B cell (primary cell): ENCODE measurements at regions not wholly inside any gene's neighbourhood (a gene's known extent, or its start where the extent isn't known, plus 50 kb on each side); places are given as distances from the start of the nearest gene placed in this dataset.

Experiments used
- ATAC-seq: fragments of 200-7000 bp; cut with Tn5 transposase; one replicate; pipeline ENCODE4 v1.10.0; 2021; ENCODE audit warnings: low read depth, mild to moderate bottlenecking, moderate number of reproducible peaks, moderate library complexity
- CTCF ChIA-PET: fragments of 350-600 bp; sonication (Branson Sonifier 250); formaldehyde crosslinking; loops from one replicate; lab custom pipeline; 2021; ENCODE audit warnings: antibody characterized with exemption, inconsistent platforms; lab: Charles Lee
- POLR2A ChIA-PET: fragments of 350-600 bp; sonication (Branson Sonifier 250); formaldehyde crosslinking; loops from one replicate; lab custom pipeline; 2021; ENCODE audit warnings: antibody characterized with exemption; lab: Charles Lee
- DNase-seq: peaks from one replicate; pipeline ENCODE4 v3.0.0; 2013
- H2AFZ ChIP-seq: 2 replicates; pipeline ENCODE4 v1.6.1; 2012; ENCODE audit warnings: mild to moderate bottlenecking, low read depth, low read length; ENCODE audit not compliant: insufficient read depth, poor library complexity, severe bottlenecking
- H3K27ac ChIP-seq, 2 donors: 1 replicate in 1 of 2; 2 replicates in 1 of 2; pipeline ENCODE4 v1.5.1; 2012 to 2013; ENCODE audit warnings: low read length in 2 of 2, mild to moderate bottlenecking in 2 of 2, moderate library complexity in 1 of 2
- H3K27me3 ChIP-seq, 4 experiments: fragments of 200-600 bp in 1 of 4; sonication (generic) in 1 of 4; replicated peaks in 1 of 4; 1 replicate in 2 of 4; 2 replicates in 2 of 4; pipeline versions ENCODE4 v1.6.1 to v1.7.0; 2013 to 2016; ENCODE audit warnings: low read length in 3 of 4, mild to moderate bottlenecking in 2 of 4, mixed read lengths in 1 of 4, moderate library complexity in 1 of 4; ENCODE audit not compliant: insufficient read depth in 4 of 4, control insufficient read depth in 3 of 4; ENCODE audit errors: control extremely low read depth in 1 of 4
- H3K36me3 ChIP-seq, 2 experiments: replicated peaks in 1 of 2; 1 replicate in 1 of 2; 2 replicates in 1 of 2; pipeline versions ENCODE4 v1.6.1 to v1.7.1; 2013; ENCODE audit warnings: low read length in 1 of 2; ENCODE audit not compliant: insufficient read depth in 2 of 2, control insufficient read depth in 1 of 2; ENCODE audit errors: control extremely low read depth in 1 of 2, extremely low read depth in 1 of 2
- H3K4me1 ChIP-seq, 2 donors: fragments of 200-600 bp in 1 of 2; sonication (generic) in 1 of 2; 1 replicate in 1 of 2; 2 replicates in 1 of 2; pipeline versions ENCODE4 v1.5.1 to v1.6.1; 2013 to 2017; ENCODE audit warnings: low read length in 2 of 2; ENCODE audit not compliant: control insufficient read depth in 2 of 2, insufficient read depth in 2 of 2
- H3K4me2 ChIP-seq: replicated peaks from 2 replicates; pipeline ENCODE3; 2012; ENCODE audit warnings: mild to moderate bottlenecking, low read depth, low read length; ENCODE audit not compliant: poor library complexity, severe bottlenecking
- H3K4me3 ChIP-seq, 5 experiments: fragments of 200-600 bp in 1 of 5; sonication (generic) in 1 of 5; 1 replicate in 3 of 5; 2 replicates in 2 of 5; pipeline versions ENCODE4 v1.5.1 to v1.7.0; 2011 to 2016; ENCODE audit warnings: low read length in 4 of 5, mild to moderate bottlenecking in 4 of 5, low read depth in 2 of 5, control low read depth in 1 of 5, moderate library complexity in 1 of 5; ENCODE audit not compliant: insufficient read depth in 1 of 5; ENCODE audit errors: control extremely low read depth in 1 of 5, extremely low read depth in 1 of 5
- H3K79me2 ChIP-seq: fragments of 200-600 bp; sonication (generic); one replicate; pipeline ENCODE4 v1.6.0; 2016; ENCODE audit warnings: low read length; ENCODE audit not compliant: control insufficient read depth, insufficient read depth
- H3K9ac ChIP-seq: fragments of 200-600 bp; sonication (generic); 2 replicates; pipeline ENCODE4 v1.6.1; 2017; ENCODE audit warnings: mild to moderate bottlenecking, low read length, moderate library complexity
- H3K9me3 ChIP-seq, 3 donors: one replicate each; pipeline versions ENCODE4 v1.6.1 to v1.7.1; 2013; ENCODE audit warnings: low read length in 2 of 3; ENCODE audit not compliant: control insufficient read depth in 2 of 3, insufficient read depth in 1 of 3; ENCODE audit errors: control extremely low read depth in 1 of 3
- H4K20me1 ChIP-seq: 2 replicates; pipeline ENCODE4 v1.6.0; 2012; ENCODE audit warnings: mild to moderate bottlenecking, low read length; ENCODE audit not compliant: insufficient read depth, control insufficient read depth, poor library complexity, severe bottlenecking
- H3K27ac Mint-ChIP-seq: one replicate; pipeline ENCODE4 v1.8.0; 2021; ENCODE audit warnings: mixed read lengths
- H3K27me3 Mint-ChIP-seq: one replicate; pipeline ENCODE4 v1.8.0; 2021; ENCODE audit warnings: mixed read lengths
- H3K4me1 Mint-ChIP-seq: one replicate; pipeline ENCODE4 v1.8.0; 2021; ENCODE audit warnings: mixed read lengths
- H3K4me3 Mint-ChIP-seq: one replicate; pipeline ENCODE4 v1.8.0; 2021; ENCODE audit warnings: mixed read lengths
- H3K9me3 Mint-ChIP-seq: one replicate; pipeline ENCODE4 v1.8.0; 2022; ENCODE audit warnings: mixed read lengths; ENCODE audit not compliant: insufficient read depth
- CTCF ChIP-seq: fragments of 200-600 bp; IDR thresholded peaks from one replicate; pipeline ENCODE4 v1.8.0; 2022; ENCODE audit warnings: antibody characterized with exemption, mild to moderate bottlenecking
- EZH2 ChIP-seq: IDR thresholded peaks from 2 replicates; pipeline ENCODE4 v1.6.1; 2012; ENCODE audit warnings: borderline replicate concordance, low read depth, mild to moderate bottlenecking, moderate library complexity, low read length; ENCODE audit not compliant: insufficient read depth, poor library complexity, severe bottlenecking
- WGBS: methylation state at CpG from one replicate; pipeline ENCODE4 v1.1.5; 2013; ENCODE audit warnings: missing lambda C conversion rate; ENCODE audit not compliant: insufficient coverage; 5-methylcytosine and 5-hydroxymethylcytosine counted together
- intact Hi-C: fragments of 100-400 bp; cut with micrococcal nuclease; formaldehyde crosslinking; loops from one replicate; pipeline ENCODE4 v1.10.0; 2022

- Histone ChIP-seq H2AFZ (no peak overlapping the region), H4K20me1 (no peaks in the 10 kb centered on the region), H3K4me3 (no peak overlapping the region), H3K9ac (no peak overlapping the region), H3K27me3 (no peaks in the 10 kb centered on the region), H3K27ac (no peak overlapping the region), H3K79me2 (no peaks in the 10 kb centered on the region), H3K4me1 (no peaks in the 10 kb centered on the region), H3K36me3 (no peaks in the 10 kb centered on the region), H3K9me3 (peaks cover 0 to 3% (median 0%) of the 10 kb centered on the region in 3 donors), H3K4me2 (no peak overlapping the region)
- no peaks in the 10 kb centered on the region for H3K27me3 Mint-ChIP-seq
- CTCF ChIA-PET = no interaction called here
- intact Hi-C loops = no loop called here
- TF ChIP-seq EZH2 (no peak), CTCF (no peak)
- H3K9me3 Mint-ChIP-seq = no peaks in the 10 kb centered on the region
- no peaks in the 10 kb centered on the region for H3K4me1 Mint-ChIP-seq
- ATAC-seq (no peak), DNase-seq (no peak)
- H3K27ac Mint-ChIP-seq = no peak overlapping the region
- POLR2A ChIA-PET = no interaction called here
- H3K4me3 Mint-ChIP-seq = no peak overlapping the region
- 80% methylated on average over 2 of the region's 3 CpGs for WGBS
Measured at GRCh38 chr2:219870041-219870440, 242.6 kb downstream of the SLC4A3 start.

GRCh38 chr2:219871351-219871750, 243.9 kb downstream of the SLC4A3 start:
- WGBS = 81% methylated on average over 6 of the region's 8 CpGs
- no peak overlapping the region for H3K4me3 Mint-ChIP-seq
- Histone ChIP-seq H3K4me3 (no peak overlapping the region), H3K9ac (no peak overlapping the region), H3K4me2 (no peak overlapping the region), H3K36me3 (no peaks in the 10 kb centered on the region), H3K9me3 (peaks cover 0 to 3% (median 0%) of the 10 kb centered on the region in 3 donors), H2AFZ (no peak overlapping the region), H3K27ac (no peak overlapping the region), H3K79me2 (no peaks in the 10 kb centered on the region), H4K20me1 (no peaks in the 10 kb centered on the region), H3K4me1 (no peaks in the 10 kb centered on the region), H3K27me3 (no peaks in the 10 kb centered on the region)
- POLR2A ChIA-PET = no interaction called here
- no peak for ATAC-seq
- H3K27ac Mint-ChIP-seq = no peak overlapping the region
- H3K4me1 Mint-ChIP-seq = no peaks in the 10 kb centered on the region
- CTCF ChIA-PET = no interaction called here
- no peak for DNase-seq
- H3K9me3 Mint-ChIP-seq = no peaks in the 10 kb centered on the region
- intact Hi-C loops = no loop called here
- TF ChIP-seq EZH2 = no peak
- TF ChIP-seq CTCF = no peak
- no peaks in the 10 kb centered on the region for H3K27me3 Mint-ChIP-seq
